Adrenal gland (tissue), 9 donors: ENCODE measurements at regions not wholly inside any gene's neighbourhood (a gene's known extent, or its start where the extent isn't known, plus 50 kb on each side); places are given as distances from the start of the nearest gene placed in this dataset.

ENCODE experiments used
- DNase-seq, 7 donors: peaks; one replicate each; pipeline ENCODE4 v3.0.0-alpha.2; 2019 to 2020
- H3K27ac ChIP-seq, 5 donors: fragments of 200-600 bp; sonication (generic) in 4 of 5; 1 replicate in 3 of 5; 2 replicates in 2 of 5; pipeline versions ENCODE4 v1.5.1 to v1.8.0; 2016 to 2020; ENCODE audit warnings: mild to moderate bottlenecking in 1 of 5
- H3K27me3 ChIP-seq: fragments of 200-600 bp; 2 replicates; pipeline ENCODE4 v1.8.0; 2021
- H3K36me3 ChIP-seq, 2 donors: fragments of 200-600 bp; replicated peaks in 1 of 2; 1 replicate in 1 of 2; 2 replicates in 1 of 2; pipeline versions ENCODE4 v1.5.1 to v1.8.0; 2018 to 2022
- H3K4me1 ChIP-seq, 2 donors: fragments of 200-600 bp; replicated peaks in 1 of 2; 1 replicate in 1 of 2; 2 replicates in 1 of 2; pipeline versions ENCODE4 v1.5.1 to v1.8.0; 2018 to 2021
- H3K4me3 ChIP-seq, 4 donors: fragments of 200-600 bp; sonication (generic) in 3 of 4; one replicate each; pipeline ENCODE4 v1.5.1; 2016 to 2018
- H3K9me3 ChIP-seq, 3 donors: fragments of 200-600 bp; sonication (generic) in 1 of 3; replicated peaks in 1 of 3; 1 replicate in 2 of 3; 2 replicates in 1 of 3; pipeline versions ENCODE4 v1.5.1 to v1.8.0; 2016 to 2021
- POLR2A ChIP-seq, 2 donors: fragments of 450-650 bp; IDR thresholded peaks; one replicate each; pipeline ENCODE4 v1.6.1; 2017; ENCODE audit warnings: antibody characterized with exemption in 2 of 2, mild to moderate bottlenecking in 2 of 2, moderate library complexity in 1 of 2
- WGBS, 4 donors: extraction: QIAGEN DNeasy Blood & Tissue Kit in 2 of 4; methylation state at CpG; one replicate each; pipeline versions ENCODE4 v1.1.5 to v1.1.7; 2013 to 2017; 5-methylcytosine and 5-hydroxymethylcytosine counted together
- intact Hi-C, 2 donors: fragments of 100-400 bp; cut with DNase I; formaldehyde crosslinking; loops; one replicate each; pipeline versions ENCODE4 v1.14.1 to v1.15.0; 2022 to 2023
- TF ChIP-seq, protein P1 (sequence below), 6 experiments: fragments of 450-650 bp in 4 of 6; fragments of 200-600 bp in 2 of 6; sonication (generic) in 1 of 6; IDR thresholded peaks; 1 replicate in 5 of 6; 2 replicates in 1 of 6; pipeline versions ENCODE4 v1.5.1 to v1.8.0; 2016 to 2021; ENCODE audit warnings: antibody characterized with exemption in 6 of 6, mild to moderate bottlenecking in 2 of 6, moderate library complexity in 1 of 6
- donor health status: healthy with polysubstance abuse.
- donor health status: Bipolar disorder and iron deficiency.
- donor health status: DM: yes; HTN: yes; CAD: no.
- donor health status: DM: no; HTN: no; CAD: no.
- donor health status: DM: no; HTN: no; CAD: no.

GRCh38 chrX:121245763-121246162 lies 198.4 kb downstream of the GLUD2 start:
- Histone ChIP-seq H3K27me3 (no peaks in the 10 kb centered on the region), H3K36me3 (no peaks in the 10 kb centered on the region), H3K4me3 (no peak overlapping the region), H3K4me1 (no peaks in the 10 kb centered on the region), H3K27ac (no peak overlapping the region), H3K9me3 (no peaks in the 10 kb centered on the region)
- no peak for TF ChIP-seq POLR2A (IDR thresholded peaks at IDR 0.05)
- TF ChIP-seq, protein P1, sequence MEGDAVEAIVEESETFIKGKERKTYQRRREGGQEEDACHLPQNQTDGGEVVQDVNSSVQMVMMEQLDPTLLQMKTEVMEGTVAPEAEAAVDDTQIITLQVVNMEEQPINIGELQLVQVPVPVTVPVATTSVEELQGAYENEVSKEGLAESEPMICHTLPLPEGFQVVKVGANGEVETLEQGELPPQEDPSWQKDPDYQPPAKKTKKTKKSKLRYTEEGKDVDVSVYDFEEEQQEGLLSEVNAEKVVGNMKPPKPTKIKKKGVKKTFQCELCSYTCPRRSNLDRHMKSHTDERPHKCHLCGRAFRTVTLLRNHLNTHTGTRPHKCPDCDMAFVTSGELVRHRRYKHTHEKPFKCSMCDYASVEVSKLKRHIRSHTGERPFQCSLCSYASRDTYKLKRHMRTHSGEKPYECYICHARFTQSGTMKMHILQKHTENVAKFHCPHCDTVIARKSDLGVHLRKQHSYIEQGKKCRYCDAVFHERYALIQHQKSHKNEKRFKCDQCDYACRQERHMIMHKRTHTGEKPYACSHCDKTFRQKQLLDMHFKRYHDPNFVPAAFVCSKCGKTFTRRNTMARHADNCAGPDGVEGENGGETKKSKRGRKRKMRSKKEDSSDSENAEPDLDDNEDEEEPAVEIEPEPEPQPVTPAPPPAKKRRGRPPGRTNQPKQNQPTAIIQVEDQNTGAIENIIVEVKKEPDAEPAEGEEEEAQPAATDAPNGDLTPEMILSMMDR (IDR thresholded peaks at IDR 0.05), result no peak
- DNase-seq, result no peak
- intact Hi-C loops, result no loop called here

- Histone ChIP-seq H3K27me3 (no peaks in the 10 kb centered on the region), H3K4me3 (no peak overlapping the region), H3K4me1 (no peaks in the 10 kb centered on the region), H3K36me3 (no peaks in the 10 kb centered on the region), H3K9me3 (no peaks in the 10 kb centered on the region), H3K27ac (no peak overlapping the region)
- DNase-seq, result no peak
- TF ChIP-seq, protein P1 (IDR thresholded peaks at IDR 0.05), result peak in 2 of 6 experiments; percentile 4 to 8
- no peak for TF ChIP-seq POLR2A (IDR thresholded peaks at IDR 0.05)
- intact Hi-C loops, result no loop called here
- WGBS, 4 donors, result 48 to 80% (median 69%) methylated on average over 4 of the region's 4 CpGs
These were observed 206.9 kb downstream of the GLUD2 start for GRCh38 chrX:121254336-121254735.

- H3K36me3 ChIP-seq, result no peaks in the 10 kb centered on the region
- H3K4me3 ChIP-seq, result no peak overlapping the region
- intact Hi-C loops, result no loop called here
- H3K27me3 ChIP-seq, result no peaks in the 10 kb centered on the region
- DNase-seq, result peak in 4 of 7 donors; percentile 17 to 45 (median 33)
- TF ChIP-seq, protein P1 (IDR thresholded peaks at IDR 0.05), result peak in 2 of 6 experiments; percentile 11 to 17
- no peak for TF ChIP-seq POLR2A (IDR thresholded peaks at IDR 0.05)
- WGBS, 4 donors, result 9 to 22% (median 17%) methylated on average over 2 of the region's 2 CpGs
- peak overlapping the region in 2 of 5 donors; percentile 68 to 70 for H3K27ac ChIP-seq
- no peaks in the 10 kb centered on the region for H3K4me1 ChIP-seq
- H3K9me3 ChIP-seq, result no peaks in the 10 kb centered on the region
These were observed 209.2 kb downstream of the GLUD2 start for GRCh38 chrX:121256647-121257046.

- DNase-seq, result no peak
- no peaks in the 10 kb centered on the region for H3K27me3 ChIP-seq
- no peak overlapping the region for H3K27ac ChIP-seq
- TF ChIP-seq POLR2A (IDR thresholded peaks at IDR 0.05), result no peak
- TF ChIP-seq, protein P1 (IDR thresholded peaks at IDR 0.05), result no peak
- intact Hi-C loops, result no loop called here
- H3K4me3 ChIP-seq, result no peak overlapping the region
- no peaks in the 10 kb centered on the region for H3K36me3 ChIP-seq
- H3K4me1 ChIP-seq, result no peaks in the 10 kb centered on the region
- no peaks in the 10 kb centered on the region for H3K9me3 ChIP-seq
These were observed 211.1 kb downstream of the GLUD2 start for GRCh38 chrX:121258545-121258944.
